Skeletal muscle cell (primary cell): ENCODE measurements at regions not wholly inside any gene's neighbourhood (a gene's known extent, or its start where the extent isn't known, plus 50 kb on each side); places are given as distances from the start of the nearest gene placed in this dataset.
"Not testable (repeated sequence)": the region's sequence is repeated elsewhere in the genome, so short reads cannot be mapped to it uniquely, and the experiment has no call there.

Experiments
- DNase-seq: peaks from one replicate; pipeline ENCODE4 v3.0.0-alpha.2; 2010; ENCODE audit warnings: low read depth
- H3K4me3 ChIP-seq: 2 replicates; pipeline ENCODE4 v1.5.1; 2011; ENCODE audit warnings: low read depth, mild to moderate bottlenecking, control low read depth, low read length, moderate library complexity

DNA sequence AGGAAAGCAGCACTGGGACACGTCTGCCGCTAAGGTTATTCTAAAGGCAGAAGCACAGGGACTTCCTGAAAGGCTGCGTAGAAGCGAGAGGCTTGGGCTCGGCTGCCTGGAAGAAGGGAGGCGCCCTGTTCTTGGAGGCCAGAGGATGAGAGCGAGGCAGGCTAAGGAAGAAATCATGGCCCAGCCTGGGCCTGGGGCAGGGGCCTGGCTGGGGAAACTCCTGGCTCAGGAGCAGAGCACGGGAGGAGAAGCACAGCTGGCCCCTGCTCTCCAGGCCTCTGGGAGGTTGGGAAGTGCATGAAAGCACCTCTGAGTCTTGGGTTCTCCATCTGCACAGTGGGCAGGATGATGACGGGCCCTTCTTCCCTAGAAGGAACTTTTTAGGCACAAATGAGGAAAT is 66.0 kb upstream of the SFSWAP start:
- not testable (repeated sequence) for DNase-seq, H3K4me3 ChIP-seq

DNA sequence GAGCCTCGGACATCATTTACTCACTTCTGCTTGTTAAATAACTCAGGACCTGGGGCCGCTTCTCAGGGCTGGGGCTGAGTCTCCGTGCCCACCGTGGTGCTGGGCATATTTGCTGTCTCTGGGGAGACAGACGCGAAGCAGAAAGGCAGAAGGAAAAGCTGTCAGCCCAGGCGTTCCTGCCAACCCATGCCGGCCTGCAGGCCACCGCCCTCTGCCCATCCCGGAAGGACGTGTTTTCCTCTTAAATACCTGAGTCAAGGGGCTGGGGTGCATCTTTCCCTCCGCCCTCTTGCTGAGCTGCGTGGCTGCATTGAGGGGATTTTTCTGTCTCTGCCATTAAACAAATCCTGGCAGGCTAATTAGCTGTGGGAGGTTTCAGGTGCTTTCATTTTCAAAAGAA is 65.3 kb upstream of the SFSWAP start:
- not testable (repeated sequence) for DNase-seq, H3K4me3 ChIP-seq

DNA sequence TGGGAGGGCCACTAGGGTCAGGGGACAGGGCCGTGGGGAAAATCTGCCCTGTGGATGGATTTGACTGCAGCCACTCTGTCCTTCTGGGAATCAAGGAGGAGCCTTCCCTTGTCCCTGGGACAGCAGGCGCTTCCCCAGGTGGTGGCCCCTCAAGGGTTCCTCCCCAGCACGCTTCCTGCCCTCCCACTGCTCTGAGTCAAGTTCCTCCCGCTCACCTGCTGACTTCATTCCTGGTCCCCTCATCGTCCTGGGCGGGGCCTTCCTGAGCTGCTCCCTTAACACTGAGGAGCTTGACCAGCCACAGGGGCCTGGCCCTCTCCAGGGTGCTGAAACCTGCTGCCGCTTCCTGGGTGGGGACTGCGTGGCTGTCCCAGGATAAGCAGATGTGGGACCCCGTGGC is 64.4 kb upstream of the SFSWAP start:
- DNase-seq, H3K4me3 ChIP-seq: not testable (repeated sequence)

DNA sequence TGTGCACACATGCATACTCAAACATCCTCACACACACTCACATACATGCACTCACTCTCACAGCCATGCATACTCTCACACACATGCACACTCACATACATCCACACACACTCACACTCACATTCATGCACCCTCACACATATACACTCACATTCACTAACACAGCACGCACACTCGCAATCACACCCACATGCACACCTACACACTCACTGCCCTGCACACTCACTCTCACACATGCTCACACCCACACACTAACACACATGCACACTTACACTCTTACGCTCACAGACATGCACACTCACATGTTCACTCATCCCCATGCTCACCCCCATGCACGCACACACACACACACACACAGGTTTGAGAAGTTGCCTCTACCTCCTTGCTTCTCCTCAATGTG is 63.2 kb upstream of the SFSWAP start:
- no peak overlapping the region for H3K4me3 ChIP-seq
- no peak for DNase-seq

DNA sequence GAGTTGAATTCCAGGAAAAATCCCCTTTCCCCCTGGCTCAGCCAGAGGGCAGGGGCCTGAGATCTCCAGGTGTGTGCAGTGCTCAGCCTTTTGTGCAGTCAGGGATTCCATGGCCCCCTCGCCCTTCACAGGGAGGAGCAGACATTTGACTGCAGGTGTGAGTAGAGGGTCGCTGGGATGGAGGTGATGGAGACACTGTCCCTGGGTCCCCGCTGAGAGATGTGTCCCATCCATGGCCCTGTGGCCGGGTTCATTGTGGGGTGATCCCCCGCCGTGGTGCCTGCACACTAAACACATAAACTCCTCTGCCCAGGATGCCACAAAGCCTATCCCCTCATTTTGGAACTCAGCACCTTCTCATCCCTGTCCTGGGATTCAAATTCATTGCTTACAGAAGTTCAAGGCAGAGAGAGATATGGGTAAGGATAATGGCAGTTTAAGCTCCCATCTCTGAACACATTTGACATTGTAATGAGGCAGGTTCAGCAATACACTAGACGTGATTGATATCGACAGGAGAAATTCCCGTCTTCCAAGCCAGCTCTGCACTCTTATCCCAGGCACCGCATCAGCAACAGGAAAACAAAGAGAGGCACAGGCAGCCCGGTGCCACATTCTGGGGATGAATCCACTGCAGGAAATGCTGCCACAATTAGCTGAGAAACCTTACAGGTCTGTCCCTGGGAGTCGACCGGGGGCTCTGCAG is 55.3 kb upstream of the SFSWAP start:
- not testable (repeated sequence) for H3K4me3 ChIP-seq, DNase-seq

DNA sequence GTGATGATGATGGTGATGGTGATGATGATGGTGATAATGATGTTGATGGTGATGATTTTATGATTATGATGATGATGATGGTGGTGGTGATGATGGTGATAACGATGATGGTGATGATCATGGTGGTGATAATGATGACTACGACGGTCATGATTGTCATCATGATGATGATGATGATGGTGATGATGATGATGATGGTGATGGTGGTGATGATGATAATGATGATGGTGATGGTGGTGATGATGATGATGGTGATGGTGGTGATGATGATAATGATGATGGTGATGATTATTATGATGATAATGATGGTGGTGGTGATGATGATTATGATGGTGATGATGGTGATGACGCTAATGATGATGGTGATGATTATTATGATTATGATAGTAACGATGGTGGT is 54.1 kb upstream of the SFSWAP start:
- H3K4me3 ChIP-seq, DNase-seq: not testable (repeated sequence)

DNA sequence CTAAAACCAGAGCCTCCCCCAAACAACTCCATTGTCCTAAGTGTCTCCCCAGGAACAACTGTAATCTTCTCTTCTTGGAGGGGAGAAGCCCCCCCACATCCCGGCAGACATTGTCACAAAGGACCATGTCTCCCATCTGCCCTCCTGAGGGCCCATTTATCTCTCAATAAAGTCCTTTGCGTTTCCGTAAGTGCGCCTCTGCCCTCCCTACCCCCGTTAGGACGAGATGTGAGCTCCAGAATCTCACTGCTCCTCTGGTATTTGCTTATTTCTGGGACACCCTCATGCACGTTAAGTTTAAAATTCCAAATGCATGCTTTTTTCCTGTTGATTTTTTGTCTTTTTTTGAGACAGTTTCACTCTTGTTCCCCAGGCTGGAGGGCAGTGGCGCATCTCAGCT is 52.3 kb upstream of the SFSWAP start:
- H3K4me3 ChIP-seq, DNase-seq: not testable (repeated sequence)

DNA sequence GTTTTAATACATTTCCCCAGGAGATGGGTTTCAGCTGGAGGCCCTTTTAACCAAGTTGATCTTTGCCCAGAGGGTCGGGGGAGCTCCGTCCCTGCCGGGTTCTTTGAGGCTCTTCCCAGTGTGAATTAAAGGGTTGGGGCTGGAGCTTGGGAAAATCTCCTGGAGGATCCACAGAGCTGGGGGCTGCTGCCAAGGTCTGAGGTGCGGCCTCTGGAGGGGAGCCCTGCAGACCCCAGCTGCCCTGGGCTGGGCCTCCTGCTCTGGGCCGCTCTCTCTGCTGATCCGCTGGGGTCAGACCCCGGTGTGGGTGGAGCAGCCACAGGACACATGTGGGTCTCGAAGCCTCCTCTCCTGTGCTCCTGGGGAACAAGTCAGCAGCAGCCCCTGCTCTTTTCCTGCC is 51.4 kb upstream of the SFSWAP start:
- not testable (repeated sequence) for DNase-seq

DNA sequence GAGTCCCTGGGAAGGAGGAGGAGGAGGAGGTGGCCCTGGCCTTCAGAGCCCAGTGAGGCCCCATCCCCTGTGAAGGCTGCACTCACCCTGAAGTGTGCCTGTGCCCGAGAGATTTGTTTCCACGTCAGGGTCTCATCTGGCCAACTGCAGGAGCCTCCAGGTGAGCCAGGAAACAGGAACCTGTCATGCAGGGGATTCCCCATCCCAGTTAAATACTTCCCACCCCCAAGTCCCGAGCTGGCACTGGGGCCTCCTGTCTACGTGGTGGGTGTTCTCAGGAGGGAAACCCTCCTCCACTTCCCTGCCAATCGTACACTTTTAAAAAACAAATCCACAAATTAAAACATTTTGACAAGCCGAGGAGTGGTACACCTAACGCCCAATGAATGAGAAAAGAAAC is 50.9 kb upstream of the SFSWAP start:
- not testable (repeated sequence) for H3K4me3 ChIP-seq, DNase-seq

More for the DNA sequence above, 51.4 kb upstream of the SFSWAP start:
- H3K4me3 ChIP-seq = not testable (repeated sequence)

DNA sequence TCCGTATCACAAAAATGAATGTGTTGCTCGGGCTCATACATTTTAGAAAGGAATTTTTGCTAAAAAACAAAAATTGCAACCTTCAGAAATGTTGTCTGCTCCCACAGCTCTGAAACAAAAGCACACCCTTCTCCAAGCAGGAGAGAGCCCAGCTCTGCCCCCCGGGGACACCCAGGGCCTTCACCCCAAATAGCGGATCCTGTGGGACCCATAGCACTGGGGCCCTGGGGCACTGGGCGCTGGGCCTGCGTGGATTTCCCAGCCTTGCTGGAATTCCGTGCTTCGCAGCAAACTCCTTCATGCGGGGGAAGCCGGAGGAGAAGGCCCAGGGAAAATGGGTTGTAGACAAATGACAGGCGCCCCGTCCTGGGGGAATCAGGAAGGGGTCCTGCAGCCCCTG is 50.5 kb upstream of the SFSWAP start:
- not testable (repeated sequence) for H3K4me3 ChIP-seq, DNase-seq
